Mesendoderm (in vitro differentiated cells): ENCODE measurements at regions not wholly inside any gene's neighbourhood (a gene's known extent, or its start where the extent isn't known, plus 50 kb on each side); places are given as distances from the start of the nearest gene placed in this dataset.

Source experiments
- DNase-seq: peaks from one replicate; pipeline ENCODE4 v3.0.0; 2013
- H2AK5ac ChIP-seq: 2 replicates; pipeline ENCODE4 v1.6.1; 2013; ENCODE audit warnings: low read length, inconsistent platforms
- H2BK120ac ChIP-seq: 2 replicates; pipeline ENCODE4 v1.6.1; 2013; ENCODE audit warnings: low read depth, mild to moderate bottlenecking, low read length, moderate library complexity, mixed read lengths
- H2BK15ac ChIP-seq: replicated peaks from 2 replicates; pipeline ENCODE4 v1.6.1; 2013; ENCODE audit warnings: low read depth, mild to moderate bottlenecking, moderate library complexity
- H2BK5ac ChIP-seq: 2 replicates; pipeline ENCODE4 v1.6.1; 2013; ENCODE audit warnings: low read length, inconsistent platforms
- H3K18ac ChIP-seq: 2 replicates; pipeline ENCODE4 v1.6.1; 2013; ENCODE audit warnings: mild to moderate bottlenecking, low read length, mixed read lengths
- H3K23ac ChIP-seq: one replicate; pipeline ENCODE4 v1.6.1; 2013; ENCODE audit warnings: low read length
- H3K27ac ChIP-seq: 2 replicates; pipeline ENCODE4 v1.5.1; 2013; ENCODE audit warnings: low read depth, mild to moderate bottlenecking, inconsistent platforms, low read length, moderate library complexity
- H3K27me3 ChIP-seq: 2 replicates; pipeline ENCODE4 v1.6.1; 2013; ENCODE audit warnings: low read length, control low read depth, mild to moderate bottlenecking, inconsistent platforms; ENCODE audit not compliant: insufficient read depth, poor library complexity
- H3K36me3 ChIP-seq: 2 replicates; pipeline ENCODE4 v1.6.1; 2013; ENCODE audit warnings: low read length, inconsistent platforms; ENCODE audit not compliant: control insufficient read depth, insufficient read depth
- H3K4ac ChIP-seq: one replicate; pipeline ENCODE4 v1.6.1; 2013; ENCODE audit warnings: low read depth, mild to moderate bottlenecking, low read length, moderate library complexity
- H3K4me1 ChIP-seq: 2 replicates; pipeline ENCODE4 v1.6.1; 2013; ENCODE audit warnings: low read depth, low read length, inconsistent platforms; ENCODE audit not compliant: control insufficient read depth
- H3K4me2 ChIP-seq: 2 replicates; pipeline ENCODE4 v1.6.1; 2013; ENCODE audit warnings: low read length
- H3K4me3 ChIP-seq: 2 replicates; pipeline ENCODE4 v1.5.1; 2013; ENCODE audit warnings: mild to moderate bottlenecking, low read length
- H3K56ac ChIP-seq: one replicate; pipeline ENCODE4 v1.6.1; 2013; ENCODE audit warnings: low read length
- H3K79me1 ChIP-seq: 2 replicates; pipeline ENCODE4 v1.6.1; 2013; ENCODE audit warnings: low read length, inconsistent platforms
- H3K79me2 ChIP-seq: 2 replicates; pipeline ENCODE4 v1.6.1; 2013; ENCODE audit warnings: mild to moderate bottlenecking, low read length; ENCODE audit not compliant: control insufficient read depth, insufficient read depth
- H3K9ac ChIP-seq: 2 replicates; pipeline ENCODE4 v1.6.1; 2013; ENCODE audit warnings: low read length, inconsistent platforms
- H4K5ac ChIP-seq: one replicate; pipeline ENCODE4 v1.6.1; 2013; ENCODE audit warnings: low read length
- H4K8ac ChIP-seq: one replicate; pipeline ENCODE4 v1.6.1; 2013; ENCODE audit warnings: low read depth, mild to moderate bottlenecking, control low read depth, low read length, moderate library complexity
- WGBS: extraction: QIAGEN DNeasy Blood & Tissue Kit; methylation state at CpG from one replicate; pipeline ENCODE4 v1.1.7; 2013; ENCODE audit warnings: low lambda C conversion rate, missing lambda C conversion rate; ENCODE audit not compliant: insufficient coverage; ENCODE audit errors: extremely low coverage; 5-methylcytosine and 5-hydroxymethylcytosine counted together

GRCh38 chr15:46343196-46343935 lies 708.5 kb downstream of the SQOR start:
- no peaks in the 10 kb centered on the region for H3K79me2 ChIP-seq
- no peak overlapping the region for H4K8ac ChIP-seq
- no CpG with 5 or more reads among the region's 7 CpGs for WGBS
- H3K79me1 ChIP-seq, result no peaks in the 10 kb centered on the region
- H3K9ac ChIP-seq, result no peak overlapping the region
- H3K56ac ChIP-seq, result no peak overlapping the region
- H3K18ac ChIP-seq, result no peak overlapping the region
- H3K4me2 ChIP-seq, result no peak overlapping the region
- H2AK5ac ChIP-seq, result no peak overlapping the region
- H3K4me3 ChIP-seq, result no peak overlapping the region
- no peak overlapping the region for H3K23ac ChIP-seq
- H2BK5ac ChIP-seq, result no peak overlapping the region
- H3K27ac ChIP-seq, result no peak overlapping the region
- no peak overlapping the region for H3K4ac ChIP-seq
- H4K5ac ChIP-seq, result no peak overlapping the region
- no peak overlapping the region for H2BK120ac ChIP-seq
- no peak overlapping the region for H2BK15ac ChIP-seq
- DNase-seq, result no peak
- no peaks in the 10 kb centered on the region for H3K36me3 ChIP-seq
- no peaks in the 10 kb centered on the region for H3K27me3 ChIP-seq
- peaks cover 3% of the 10 kb centered on the region for H3K4me1 ChIP-seq

- peaks cover 3% of the 10 kb centered on the region for H3K4me1 ChIP-seq
- peak overlapping the region; percentile 10 for H3K56ac ChIP-seq
- H3K9ac ChIP-seq, result no peak overlapping the region
- no peak overlapping the region for H2BK120ac ChIP-seq
- no CpG with 5 or more reads among the region's 2 CpGs for WGBS
- H3K4ac ChIP-seq, result no peak overlapping the region
- H2AK5ac ChIP-seq, result no peak overlapping the region
- no peak overlapping the region for H4K5ac ChIP-seq
- H3K36me3 ChIP-seq, result no peaks in the 10 kb centered on the region
- H3K27ac ChIP-seq, result no peak overlapping the region
- H3K23ac ChIP-seq, result no peak overlapping the region
- H3K4me2 ChIP-seq, result no peak overlapping the region
- no peaks in the 10 kb centered on the region for H3K79me1 ChIP-seq
- H3K79me2 ChIP-seq, result no peaks in the 10 kb centered on the region
- H2BK15ac ChIP-seq, result no peak overlapping the region
- no peak overlapping the region for H4K8ac ChIP-seq
- H3K27me3 ChIP-seq, result no peaks in the 10 kb centered on the region
- no peak overlapping the region for H3K18ac ChIP-seq
- no peak overlapping the region for H2BK5ac ChIP-seq
- no peak overlapping the region for H3K4me3 ChIP-seq
- peak; percentile 4 for DNase-seq
Measured at GRCh38 chr15:46344115-46344724, 709.4 kb downstream of the SQOR start.

- Histone ChIP-seq H4K5ac (no peak overlapping the region), H2BK120ac (no peak overlapping the region), H2BK5ac (no peak overlapping the region), H3K4me2 (no peak overlapping the region), H2BK15ac (no peak overlapping the region), H3K4ac (no peak overlapping the region), H3K4me3 (no peak overlapping the region), H3K9ac (no peak overlapping the region), H3K4me1 (peaks cover 3% of the 10 kb centered on the region), H3K23ac (no peak overlapping the region), H3K56ac (no peak overlapping the region), H3K18ac (no peak overlapping the region), H2AK5ac (no peak overlapping the region), H3K27me3 (no peaks in the 10 kb centered on the region), H3K27ac (no peak overlapping the region), H4K8ac (no peak overlapping the region), H3K79me2 (no peaks in the 10 kb centered on the region), H3K36me3 (no peaks in the 10 kb centered on the region), H3K79me1 (no peaks in the 10 kb centered on the region)
- no peak for DNase-seq
- WGBS, result no CpG with 5 or more reads among the region's 3 CpGs
Measured at GRCh38 chr15:46344915-46345314, 710.1 kb downstream of the SQOR start.

- Histone ChIP-seq H3K36me3 (no peaks in the 10 kb centered on the region), H3K4me3 (no peak overlapping the region), H3K18ac (no peak overlapping the region), H3K56ac (no peak overlapping the region), H3K79me1 (no peaks in the 10 kb centered on the region), H3K27me3 (no peaks in the 10 kb centered on the region), H3K79me2 (no peaks in the 10 kb centered on the region), H2BK15ac (no peak overlapping the region), H3K4me2 (no peak overlapping the region), H3K4me1 (no peaks in the 10 kb centered on the region), H3K27ac (no peak overlapping the region), H3K9ac (no peak overlapping the region), H3K23ac (no peak overlapping the region), H4K5ac (no peak overlapping the region), H2BK120ac (no peak overlapping the region), H4K8ac (no peak overlapping the region), H3K4ac (no peak overlapping the region), H2BK5ac (no peak overlapping the region), H2AK5ac (no peak overlapping the region)
- WGBS, result no CpG with 5 or more reads among the region's 3 CpGs
- peak; percentile 4 for DNase-seq
Measured at GRCh38 chr15:46354443-46354842, 719.6 kb downstream of the SQOR start.

GRCh38 chr15:46365572-46365971 lies 730.7 kb downstream of the SQOR start:
- Histone ChIP-seq H3K27ac (no peak overlapping the region), H3K9ac (no peak overlapping the region), H3K18ac (no peak overlapping the region), H3K36me3 (no peaks in the 10 kb centered on the region), H4K8ac (no peak overlapping the region), H3K56ac (no peak overlapping the region), H3K4me2 (no peak overlapping the region), H3K79me2 (no peaks in the 10 kb centered on the region), H3K4me3 (no peak overlapping the region), H3K27me3 (no peaks in the 10 kb centered on the region), H2BK5ac (no peak overlapping the region), H2BK120ac (no peak overlapping the region), H2BK15ac (no peak overlapping the region), H3K4ac (no peak overlapping the region), H2AK5ac (no peak overlapping the region), H3K23ac (no peak overlapping the region), H3K4me1 (no peaks in the 10 kb centered on the region), H4K5ac (no peak overlapping the region), H3K79me1 (no peaks in the 10 kb centered on the region)
- 100% methylated on average over 1 of the region's 6 CpGs for WGBS
- DNase-seq, result no peak
